ENCODE measurements at regions not wholly inside any gene's neighbourhood (a gene's known extent, or its start where the extent isn't known, plus 50 kb on each side); places are given as distances from the start of the nearest gene placed in this dataset.

GRCh38 chr1:190588424-190588823 lies 110.8 kb upstream of the BRINP3 start:
- no peak for TF ChIP-seq TAF1 (IDR thresholded peaks at IDR 0.05; ENCODE audit: low read depth, low read length)
- TF ChIP-seq POLR2A (IDR thresholded peaks at IDR 0.05; ENCODE audit: low read depth, low read length): no peak
- TF ChIP-seq POLR2AphosphoS5 (IDR thresholded peaks at IDR 0.05; ENCODE audit: low read depth, low read length): no peak
- no peak for TF ChIP-seq SPI1 (IDR thresholded peaks at IDR 0.05; ENCODE audit: low read depth, low read length)
- no peak for TF ChIP-seq PAX5 (IDR thresholded peaks at IDR 0.05; ENCODE audit: insufficient read depth, low read length, severe bottlenecking)

Measured in GM12891 (cell line).